DMS 273 treated with DMSO at 0.1 percent for 48 hours (cell line): ENCODE measurements at regions not wholly inside any gene's neighbourhood (a gene's known extent, or its start where the extent isn't known, plus 50 kb on each side); places are given as distances from the start of the nearest gene placed in this dataset.

Source experiments
- DNase-seq: peaks from one replicate; lab custom pipeline; 2025; lab: John Stamatoyannopoulos, UW

- no peak for DNase-seq
These were observed 615.8 kb upstream of the SALL3 start for GRCh38 chr18:78363556-78364387.

GRCh38 chr18:78364388-78364960, 615.1 kb upstream of the SALL3 start:
- no peak for DNase-seq

- DNase-seq: no peak
These were observed 611.6 kb upstream of the SALL3 start for GRCh38 chr18:78367996-78368395.

- no peak for DNase-seq
These were observed 610.9 kb upstream of the SALL3 start for GRCh38 chr18:78368726-78369125.

GRCh38 chr18:78376046-78376445, 603.6 kb upstream of the SALL3 start:
- DNase-seq: no peak

GRCh38 chr18:78378403-78378802, 601.2 kb upstream of the SALL3 start:
- DNase-seq: no peak

GRCh38 chr18:78378983-78379382, 600.6 kb upstream of the SALL3 start:
- no peak for DNase-seq

- DNase-seq: no peak
These were observed 589.2 kb upstream of the SALL3 start for GRCh38 chr18:78390348-78390951.

- DNase-seq: no peak
These were observed 588.7 kb upstream of the SALL3 start for GRCh38 chr18:78390952-78391348.

GRCh38 chr18:78393086-78393862, 586.3 kb upstream of the SALL3 start:
- DNase-seq: no peak

- DNase-seq: no peak
These were observed 583.5 kb upstream of the SALL3 start for GRCh38 chr18:78396077-78396476.

GRCh38 chr18:78396756-78397155, 582.9 kb upstream of the SALL3 start:
- no peak for DNase-seq

GRCh38 chr18:78399992-78400503, 579.6 kb upstream of the SALL3 start:
- DNase-seq: no peak

GRCh38 chr18:78402440-78402839, 577.2 kb upstream of the SALL3 start:
- no peak for DNase-seq

GRCh38 chr18:78402966-78403365, 576.7 kb upstream of the SALL3 start:
- DNase-seq: no peak

- DNase-seq: no peak
These were observed 576.2 kb upstream of the SALL3 start for GRCh38 chr18:78403371-78403770.

GRCh38 chr18:78405763-78406162, 573.9 kb upstream of the SALL3 start:
- DNase-seq: no peak

GRCh38 chr18:78406743-78407465, 572.7 kb upstream of the SALL3 start:
- DNase-seq: no peak

GRCh38 chr18:78407466-78407844, 572.2 kb upstream of the SALL3 start:
- DNase-seq: no peak

GRCh38 chr18:78408623-78409022, 571.0 kb upstream of the SALL3 start:
- no peak for DNase-seq

GRCh38 chr18:78410094-78410786, 569.4 kb upstream of the SALL3 start:
- DNase-seq: no peak
